Astrocyte (in vitro differentiated cells and primary cell): ENCODE measurements at regions not wholly inside any gene's neighbourhood (a gene's known extent, or its start where the extent isn't known, plus 50 kb on each side); places are given as distances from the start of the nearest gene placed in this dataset.

Experiments
- EZH2 ChIP-seq: IDR thresholded peaks from 2 replicates; pipeline ENCODE4 v1.6.1; 2012; ENCODE audit warnings: mild to moderate bottlenecking, low read length, inconsistent platforms; ENCODE audit not compliant: insufficient read depth
- TF ChIP-seq, protein P1 (sequence below): IDR thresholded peaks from 2 replicates; pipeline ENCODE4 v1.5.1; 2011; ENCODE audit warnings: low read depth, mild to moderate bottlenecking, inconsistent platforms, low read length, moderate library complexity; ENCODE audit not compliant: insufficient read depth

DNA sequence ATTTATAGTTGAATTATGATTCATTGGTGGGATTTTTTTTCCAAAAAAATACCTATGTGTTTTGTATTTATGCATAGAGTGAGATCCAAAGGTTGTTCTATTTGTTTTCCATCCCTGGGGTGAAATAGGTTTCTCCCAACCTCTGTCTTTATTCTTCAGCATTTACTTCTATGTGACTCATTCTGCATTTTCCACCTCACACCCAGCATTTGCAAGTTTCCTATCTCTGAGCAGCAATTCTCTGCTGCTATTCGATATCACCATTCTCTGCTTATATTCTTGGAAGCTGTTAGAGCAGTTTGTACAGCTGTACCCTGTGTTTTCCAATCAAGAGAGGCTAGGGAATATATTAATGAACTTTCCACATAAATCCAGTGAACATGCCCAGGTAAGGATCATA lies 538.9 kb downstream of the SNAPC1 start:
- TF ChIP-seq, protein P1, sequence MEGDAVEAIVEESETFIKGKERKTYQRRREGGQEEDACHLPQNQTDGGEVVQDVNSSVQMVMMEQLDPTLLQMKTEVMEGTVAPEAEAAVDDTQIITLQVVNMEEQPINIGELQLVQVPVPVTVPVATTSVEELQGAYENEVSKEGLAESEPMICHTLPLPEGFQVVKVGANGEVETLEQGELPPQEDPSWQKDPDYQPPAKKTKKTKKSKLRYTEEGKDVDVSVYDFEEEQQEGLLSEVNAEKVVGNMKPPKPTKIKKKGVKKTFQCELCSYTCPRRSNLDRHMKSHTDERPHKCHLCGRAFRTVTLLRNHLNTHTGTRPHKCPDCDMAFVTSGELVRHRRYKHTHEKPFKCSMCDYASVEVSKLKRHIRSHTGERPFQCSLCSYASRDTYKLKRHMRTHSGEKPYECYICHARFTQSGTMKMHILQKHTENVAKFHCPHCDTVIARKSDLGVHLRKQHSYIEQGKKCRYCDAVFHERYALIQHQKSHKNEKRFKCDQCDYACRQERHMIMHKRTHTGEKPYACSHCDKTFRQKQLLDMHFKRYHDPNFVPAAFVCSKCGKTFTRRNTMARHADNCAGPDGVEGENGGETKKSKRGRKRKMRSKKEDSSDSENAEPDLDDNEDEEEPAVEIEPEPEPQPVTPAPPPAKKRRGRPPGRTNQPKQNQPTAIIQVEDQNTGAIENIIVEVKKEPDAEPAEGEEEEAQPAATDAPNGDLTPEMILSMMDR = no peak
- no peak for TF ChIP-seq EZH2
